ENCODE measurements at regions not wholly inside any gene's neighbourhood (a gene's known extent, or its start where the extent isn't known, plus 50 kb on each side); places are given as distances from the start of the nearest gene placed in this dataset.

GRCh38 chr3:137084586-137084985 is 126.8 kb downstream of the IL20RB start:
- TF ChIP-seq CTCF (IDR thresholded peaks at IDR 0.05; ENCODE audit: low read length) (no peak), EZH2 (IDR thresholded peaks at IDR 0.05; ENCODE audit: borderline replicate concordance, low read length) (no peak)

Data from OCI-LY1 (cell line).